GM12878 (cell line): ENCODE measurements at regions not wholly inside any gene's neighbourhood (a gene's known extent, or its start where the extent isn't known, plus 50 kb on each side); places are given as distances from the start of the nearest gene placed in this dataset.

Source experiments
- CTCF ChIP-seq, 3 experiments: IDR thresholded peaks in 2 of 3; conservative IDR thresholded peaks in 1 of 3; 2 replicates each; pipeline ENCODE4 v1.5.1; 2011; ENCODE audit warnings: low read depth in 3 of 3, low read length in 3 of 3, mild to moderate bottlenecking in 3 of 3, control low read depth in 2 of 3, moderate library complexity in 2 of 3, inconsistent platforms in 1 of 3, mixed read lengths in 1 of 3; ENCODE audit not compliant: control insufficient read depth in 2 of 3, insufficient read depth in 1 of 3; ENCODE audit errors: extremely low read depth in 1 of 3
- EZH2 ChIP-seq: IDR thresholded peaks from 2 replicates; pipeline ENCODE4 v1.6.1; 2012; ENCODE audit warnings: low read depth, mild to moderate bottlenecking, control low read depth, inconsistent platforms, low read length, borderline replicate concordance; ENCODE audit not compliant: control insufficient read depth
- WRNIP1 ChIP-seq: IDR thresholded peaks from 2 replicates; pipeline ENCODE4 v1.6.1; 2011; ENCODE audit warnings: low read depth, low read length, improper control_type of control experiment, borderline replicate concordance

GRCh38 chr4:24186466-24186865 is 296.6 kb upstream of the PPARGC1A start:
- TF ChIP-seq WRNIP1 (no peak), EZH2 (no peak), CTCF (IDR thresholded peaks at IDR 0.05 in 2 of 3, conservative IDR thresholded peaks at IDR 0.05 in 1 of 3; ENCODE audit: control insufficient read depth in 2 of 3, extremely low read depth in 1 of 3, insufficient read depth in 1 of 3, low read depth in 3 of 3, low read length in 3 of 3) (no peak)
